GM12864 (cell line): ENCODE measurements at regions not wholly inside any gene's neighbourhood (a gene's known extent, or its start where the extent isn't known, plus 50 kb on each side); places are given as distances from the start of the nearest gene placed in this dataset.

Experiments used
- DNase-seq: peaks from one replicate; pipeline ENCODE4 v3.0.0-alpha.2; 2011; ENCODE audit warnings: low read depth
- H3K4me3 ChIP-seq: 2 replicates; pipeline ENCODE4 v1.5.1; 2011; ENCODE audit warnings: mild to moderate bottlenecking, low read depth, low read length, control low read depth
- TF ChIP-seq, protein P1 (sequence below): IDR thresholded peaks from 2 replicates; pipeline ENCODE4 v1.5.1; 2011; ENCODE audit warnings: low read depth, mild to moderate bottlenecking, moderate library complexity, low read length, control low read depth, inconsistent platforms; ENCODE audit errors: missing control alignments

DNA sequence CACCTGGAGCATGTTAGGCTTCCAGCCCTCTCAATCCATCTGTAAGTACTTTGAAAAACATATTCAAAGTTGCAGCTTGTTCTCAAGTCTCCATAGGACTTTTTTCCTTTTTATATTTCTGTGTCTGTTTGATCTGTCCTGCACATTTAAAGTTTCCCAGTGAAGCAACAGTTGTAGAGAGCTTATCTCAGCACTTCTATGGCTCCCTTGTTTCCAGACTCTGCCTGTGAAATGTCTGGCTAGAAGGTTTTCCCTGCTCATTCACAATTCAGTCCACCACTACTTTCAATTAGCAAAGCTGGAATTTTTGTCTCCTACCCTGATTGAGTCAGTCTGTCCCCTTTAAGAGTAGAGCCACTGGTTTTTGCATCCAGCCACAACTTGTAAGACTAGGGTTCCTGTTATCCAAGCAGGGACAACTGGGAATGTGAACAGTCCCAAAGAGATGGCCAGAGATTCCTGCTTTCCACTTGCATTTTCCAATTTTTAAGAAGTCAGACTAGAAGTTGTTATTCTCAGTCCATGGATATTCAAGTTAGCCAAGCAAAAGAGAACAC lies 116.1 kb downstream of the GASK1B start:
- TF ChIP-seq, protein P1, sequence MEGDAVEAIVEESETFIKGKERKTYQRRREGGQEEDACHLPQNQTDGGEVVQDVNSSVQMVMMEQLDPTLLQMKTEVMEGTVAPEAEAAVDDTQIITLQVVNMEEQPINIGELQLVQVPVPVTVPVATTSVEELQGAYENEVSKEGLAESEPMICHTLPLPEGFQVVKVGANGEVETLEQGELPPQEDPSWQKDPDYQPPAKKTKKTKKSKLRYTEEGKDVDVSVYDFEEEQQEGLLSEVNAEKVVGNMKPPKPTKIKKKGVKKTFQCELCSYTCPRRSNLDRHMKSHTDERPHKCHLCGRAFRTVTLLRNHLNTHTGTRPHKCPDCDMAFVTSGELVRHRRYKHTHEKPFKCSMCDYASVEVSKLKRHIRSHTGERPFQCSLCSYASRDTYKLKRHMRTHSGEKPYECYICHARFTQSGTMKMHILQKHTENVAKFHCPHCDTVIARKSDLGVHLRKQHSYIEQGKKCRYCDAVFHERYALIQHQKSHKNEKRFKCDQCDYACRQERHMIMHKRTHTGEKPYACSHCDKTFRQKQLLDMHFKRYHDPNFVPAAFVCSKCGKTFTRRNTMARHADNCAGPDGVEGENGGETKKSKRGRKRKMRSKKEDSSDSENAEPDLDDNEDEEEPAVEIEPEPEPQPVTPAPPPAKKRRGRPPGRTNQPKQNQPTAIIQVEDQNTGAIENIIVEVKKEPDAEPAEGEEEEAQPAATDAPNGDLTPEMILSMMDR = no peak
- H3K4me3 ChIP-seq = no peak overlapping the region
- DNase-seq = no peak

DNA sequence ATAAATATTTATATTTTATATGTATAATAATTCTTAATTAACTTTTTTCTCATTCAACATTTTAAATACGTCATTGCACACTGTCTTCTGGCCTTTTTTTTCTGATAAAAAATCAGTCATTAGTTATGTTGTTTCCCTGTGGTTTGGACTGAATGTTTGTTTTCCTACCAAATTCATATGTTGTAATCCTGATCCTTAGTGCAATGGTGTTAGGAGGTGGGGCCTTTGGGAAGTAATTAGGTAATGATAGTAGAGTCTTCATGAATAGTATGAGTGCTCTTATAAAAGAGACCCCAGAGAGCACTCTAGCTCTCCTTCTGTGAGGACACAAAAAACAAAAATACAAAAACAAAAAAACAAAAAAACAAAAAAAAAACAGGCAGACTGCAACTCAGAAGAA lies 117.2 kb downstream of the GASK1B start:
- TF ChIP-seq, protein P1 = no peak
- no peak overlapping the region for H3K4me3 ChIP-seq
- DNase-seq = no peak

DNA sequence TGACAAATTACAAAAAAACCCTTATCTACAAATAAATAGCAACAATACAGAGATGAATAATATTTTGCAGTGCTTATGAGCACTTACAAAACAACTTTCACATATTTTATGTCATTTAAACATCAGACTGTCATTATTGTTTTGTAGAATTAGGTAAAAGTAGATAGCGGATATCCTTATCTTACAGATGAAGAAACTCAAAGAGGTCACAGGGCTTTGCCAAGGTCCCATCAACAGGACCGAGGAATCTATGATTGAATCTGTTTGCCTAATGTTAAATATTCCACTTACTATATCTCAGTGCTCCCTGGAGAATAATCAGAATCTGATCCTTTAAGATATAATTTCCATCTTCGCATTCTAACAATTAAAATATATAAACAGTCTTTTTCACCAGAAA lies 119.0 kb downstream of the GASK1B start:
- no peak for DNase-seq
- TF ChIP-seq, protein P1 = no peak
- H3K4me3 ChIP-seq = no peak overlapping the region

DNA sequence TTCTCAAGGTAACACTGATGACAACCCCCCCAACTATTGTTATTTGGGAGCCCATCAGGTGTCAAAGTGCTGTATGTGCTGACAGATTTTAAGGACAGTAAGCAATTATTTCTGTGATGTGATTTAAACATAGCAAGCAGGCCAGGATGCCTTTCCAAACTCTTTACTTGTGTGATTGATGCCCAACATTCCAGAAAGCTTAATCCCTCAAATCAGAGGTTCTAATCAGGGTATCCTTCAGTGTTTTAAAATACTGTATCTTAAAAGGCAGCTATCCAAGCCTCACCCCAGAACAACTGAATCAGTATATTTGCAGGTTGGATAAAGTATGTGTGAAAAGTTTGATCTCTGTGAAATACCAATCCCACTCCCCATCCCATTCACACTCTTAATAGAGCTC lies 119.7 kb downstream of the GASK1B start:
- TF ChIP-seq, protein P1 = no peak
- DNase-seq = no peak
- no peak overlapping the region for H3K4me3 ChIP-seq

DNA sequence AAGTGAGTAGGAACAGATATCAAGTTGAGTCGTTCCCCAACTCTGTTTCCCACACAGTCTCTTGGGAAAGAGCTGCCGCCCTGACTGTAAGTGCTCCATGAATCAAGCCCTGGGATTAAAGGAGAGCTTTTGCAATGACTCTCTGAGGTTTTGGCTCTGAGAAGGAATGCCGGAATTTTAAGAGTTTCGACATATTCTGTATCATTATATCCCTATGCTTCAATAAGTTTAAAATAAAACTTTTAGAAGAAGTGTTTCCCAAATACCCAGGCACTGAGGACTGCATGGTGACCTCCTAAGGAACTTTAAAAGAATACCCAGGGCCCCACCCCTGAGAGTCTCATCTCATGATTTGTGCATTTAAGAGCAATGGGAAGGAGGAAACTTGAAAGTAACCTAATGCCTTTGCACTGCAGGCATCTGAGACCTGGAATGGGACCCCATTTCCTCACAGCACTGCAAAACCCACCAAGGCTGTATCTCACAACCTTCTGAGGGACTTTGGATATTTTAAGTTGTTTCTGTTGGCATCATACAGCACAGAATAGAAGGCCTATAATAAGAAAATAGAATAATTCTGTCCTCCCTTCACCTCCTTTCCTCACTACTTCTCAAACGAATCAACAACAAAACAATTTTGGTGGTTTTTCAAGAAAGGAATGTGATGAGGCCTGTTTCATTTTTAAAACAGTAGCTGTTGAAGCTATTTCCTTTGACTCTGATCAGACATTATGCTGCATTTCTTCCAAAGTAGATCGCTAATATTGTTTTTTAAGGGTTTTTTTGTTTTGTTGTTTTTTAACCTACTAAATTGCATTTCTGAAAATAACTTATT lies 121.2 kb downstream of the GASK1B start:
- no peak for DNase-seq
- H3K4me3 ChIP-seq = no peak overlapping the region
- TF ChIP-seq, protein P1 = no peak

DNA sequence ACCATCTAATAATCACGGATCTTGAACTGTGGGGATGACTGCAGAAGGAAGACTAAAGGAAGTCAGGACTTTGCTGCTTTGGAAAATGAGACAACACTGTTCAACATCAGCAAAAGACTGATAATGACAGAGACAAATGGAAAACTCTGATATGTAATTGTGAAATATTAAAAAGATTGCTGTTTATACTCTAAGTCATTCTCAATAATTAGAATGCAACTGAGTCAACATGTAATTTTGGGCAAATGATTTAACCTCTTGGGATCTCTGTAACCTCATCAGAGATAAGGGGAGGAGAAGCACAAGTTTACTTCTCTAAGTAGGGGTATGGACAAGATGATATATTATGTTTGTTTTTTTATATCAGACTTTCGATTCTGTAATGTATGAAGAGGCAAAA lies 121.9 kb downstream of the GASK1B start:
- H3K4me3 ChIP-seq = no peak overlapping the region
- TF ChIP-seq, protein P1 = no peak
- no peak for DNase-seq

DNA sequence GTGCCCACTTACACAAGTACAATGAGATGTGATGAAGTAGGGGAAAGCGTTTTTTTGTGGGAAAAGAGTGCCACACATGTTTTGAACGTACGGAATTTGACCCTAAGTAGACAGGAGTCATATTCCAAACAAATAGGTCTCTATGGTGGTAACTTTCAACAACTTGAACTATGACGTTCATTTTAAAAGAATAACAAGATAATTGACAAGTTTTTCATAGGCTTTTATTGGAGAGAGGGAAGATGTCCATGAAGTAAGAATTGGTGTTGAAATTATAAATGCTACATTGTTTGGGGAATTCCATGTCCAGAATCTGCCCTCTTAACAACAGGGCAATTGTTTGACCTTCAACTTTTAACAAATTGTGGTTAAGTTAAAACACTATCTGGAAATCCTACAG lies 126.5 kb downstream of the GASK1B start:
- TF ChIP-seq, protein P1 = no peak
- DNase-seq = no peak
- no peak overlapping the region for H3K4me3 ChIP-seq
